HEK293 (cell line): ENCODE measurements at regions not wholly inside any gene's neighbourhood (a gene's known extent, or its start where the extent isn't known, plus 50 kb on each side); places are given as distances from the start of the nearest gene placed in this dataset.

Experiments used
- AEBP2 ChIP-seq: fragments of 450-650 bp; formaldehyde crosslinking; IDR thresholded peaks from 2 replicates; pipeline ENCODE4 v1.5.1; 2016; ENCODE audit warnings: missing biosample characterization, missing genetic modification characterization, borderline replicate concordance
- EGR2 ChIP-seq: fragments of 450-650 bp; formaldehyde crosslinking; IDR thresholded peaks from 2 replicates; pipeline ENCODE4 v1.5.1; 2016; ENCODE audit warnings: low read depth, missing biosample characterization, missing genetic modification characterization
- HIC1 ChIP-seq: fragments of 450-650 bp; formaldehyde crosslinking; IDR thresholded peaks from 2 replicates; pipeline ENCODE4 v1.5.1; 2016; ENCODE audit warnings: missing biosample characterization, missing genetic modification characterization
- KLF1 ChIP-seq: fragments of 450-650 bp; formaldehyde crosslinking; IDR thresholded peaks from 2 replicates; pipeline ENCODE4 v1.5.1; 2016; ENCODE audit warnings: missing biosample characterization, missing genetic modification characterization
- MEIS1 ChIP-seq: sonication (generic); formaldehyde crosslinking; IDR thresholded peaks from 2 replicates; pipeline ENCODE4 v1.8.1; 2022; ENCODE audit warnings: missing genetic modification reagents, mild to moderate bottlenecking, borderline replicate concordance
- OSR2 ChIP-seq: fragments of 450-650 bp; formaldehyde crosslinking; IDR thresholded peaks from 2 replicates; pipeline ENCODE4 v1.5.1; 2016; ENCODE audit warnings: missing biosample characterization, missing genetic modification characterization
- SETDB1 ChIP-seq: IDR thresholded peaks from one replicate; pipeline ENCODE4 v1.6.1; 2017; ENCODE audit warnings: mild to moderate bottlenecking, low read length, moderate library complexity, mixed read lengths; ENCODE audit not compliant: insufficient read length
- SP2 ChIP-seq: fragments of 450-650 bp; formaldehyde crosslinking; IDR thresholded peaks from 2 replicates; pipeline ENCODE4 v1.5.1; 2016; ENCODE audit warnings: missing biosample characterization, missing genetic modification characterization
- WT1 ChIP-seq: fragments of 450-650 bp; formaldehyde crosslinking; IDR thresholded peaks from 2 replicates; pipeline ENCODE4 v1.5.1; 2016; ENCODE audit warnings: missing biosample characterization, missing genetic modification characterization
- YY2 ChIP-seq: fragments of 450-650 bp; formaldehyde crosslinking; IDR thresholded peaks from 2 replicates; pipeline ENCODE4 v1.5.1; 2016; ENCODE audit warnings: missing biosample characterization, missing genetic modification characterization
- ZBTB17 ChIP-seq: fragments of 450-650 bp; formaldehyde crosslinking; IDR thresholded peaks from 2 replicates; pipeline ENCODE4 v1.5.1; 2016; ENCODE audit warnings: missing biosample characterization, missing genetic modification characterization
- ZBTB48 ChIP-seq: fragments of 450-650 bp; formaldehyde crosslinking; IDR thresholded peaks from 2 replicates; pipeline ENCODE4 v1.5.1; 2016; ENCODE audit warnings: missing biosample characterization, missing genetic modification characterization
- ZBTB7A ChIP-seq: fragments of 450-650 bp; formaldehyde crosslinking; IDR thresholded peaks from 2 replicates; pipeline ENCODE4 v1.5.1; 2016; ENCODE audit warnings: low read depth, missing biosample characterization, missing genetic modification characterization
- ZNF132 ChIP-seq: fragments of 450-650 bp; formaldehyde crosslinking; IDR thresholded peaks from 2 replicates; pipeline ENCODE4 v1.5.1; 2017; ENCODE audit warnings: missing biosample characterization, missing genetic modification characterization, borderline replicate concordance
- ZNF133 ChIP-seq: fragments of 450-650 bp; formaldehyde crosslinking; IDR thresholded peaks from 2 replicates; pipeline ENCODE4 v1.5.1; 2016; ENCODE audit warnings: missing biosample characterization, missing genetic modification characterization
- ZNF138 ChIP-seq: fragments of 450-650 bp; formaldehyde crosslinking; IDR thresholded peaks from 2 replicates; pipeline ENCODE4 v1.5.1; 2016; ENCODE audit warnings: missing biosample characterization, missing genetic modification characterization, borderline replicate concordance
- ZNF16 ChIP-seq: fragments of 450-650 bp; formaldehyde crosslinking; IDR thresholded peaks from 2 replicates; pipeline ENCODE4 v1.5.1; 2016; ENCODE audit warnings: low read depth, missing biosample characterization, missing genetic modification characterization
- ZNF175 ChIP-seq: fragments of 450-650 bp; formaldehyde crosslinking; IDR thresholded peaks from 2 replicates; pipeline ENCODE4 v1.5.1; 2016; ENCODE audit warnings: missing biosample characterization, missing genetic modification characterization
- ZNF18 ChIP-seq: fragments of 450-650 bp; formaldehyde crosslinking; IDR thresholded peaks from 2 replicates; pipeline ENCODE4 v1.5.1; 2016; ENCODE audit warnings: missing biosample characterization, missing genetic modification characterization
- ZNF354C ChIP-seq: fragments of 450-650 bp; formaldehyde crosslinking; IDR thresholded peaks from 2 replicates; pipeline ENCODE4 v1.5.1; 2016; ENCODE audit warnings: missing biosample characterization, missing genetic modification characterization, low read depth, borderline replicate concordance
- ZNF449 ChIP-seq: fragments of 450-650 bp; formaldehyde crosslinking; IDR thresholded peaks from 2 replicates; pipeline ENCODE4 v1.5.1; 2017; ENCODE audit warnings: missing biosample characterization, mild to moderate bottlenecking, missing genetic modification characterization, moderate library complexity
- ZNF514 ChIP-seq: fragments of 450-650 bp; formaldehyde crosslinking; IDR thresholded peaks from 2 replicates; pipeline ENCODE4 v1.5.1; 2016; ENCODE audit warnings: missing biosample characterization, missing genetic modification characterization
- ZNF585B ChIP-seq: fragments of 450-650 bp; formaldehyde crosslinking; IDR thresholded peaks from 2 replicates; pipeline ENCODE4 v1.5.1; 2016; ENCODE audit warnings: missing biosample characterization, missing genetic modification characterization
- ZNF629 ChIP-seq: fragments of 450-650 bp; formaldehyde crosslinking; IDR thresholded peaks from 2 replicates; pipeline ENCODE4 v1.5.1; 2017; ENCODE audit warnings: missing biosample characterization, missing genetic modification characterization
- ZNF707 ChIP-seq: fragments of 450-650 bp; formaldehyde crosslinking; IDR thresholded peaks from 2 replicates; pipeline ENCODE4 v1.5.1; 2016; ENCODE audit warnings: missing biosample characterization, missing genetic modification characterization
- ZNF768 ChIP-seq: fragments of 450-650 bp; formaldehyde crosslinking; IDR thresholded peaks from 2 replicates; pipeline ENCODE4 v1.5.1; 2018; ENCODE audit warnings: missing biosample characterization, mild to moderate bottlenecking, missing genetic modification characterization
- ZNF777 ChIP-seq: fragments of 450-650 bp; formaldehyde crosslinking; IDR thresholded peaks from 2 replicates; pipeline ENCODE4 v1.5.1; 2017; ENCODE audit warnings: missing biosample characterization, missing genetic modification characterization, borderline replicate concordance
- ZNF830 ChIP-seq: fragments of 450-650 bp; IDR thresholded peaks from 2 replicates; pipeline ENCODE4 v1.5.0; 2018; ENCODE audit warnings: missing biosample characterization, missing genetic modification characterization, low read depth, mild to moderate bottlenecking, moderate library complexity
- ZSCAN18 ChIP-seq: fragments of 450-650 bp; formaldehyde crosslinking; IDR thresholded peaks from 2 replicates; pipeline ENCODE4 v1.5.1; 2016; ENCODE audit warnings: missing biosample characterization, missing genetic modification characterization

GRCh38 chr1:229114850-229115365 is 156.0 kb upstream of the RAB4A start (continued):
- TF ChIP-seq ZNF18 (tag by site-specific recombination), result no peak
- TF ChIP-seq KLF1 (tag by site-specific recombination), result peak; percentile 50; the same call in 1 of the 2 replicates
- no peak for TF ChIP-seq ZNF707 (tag by site-specific recombination)
- no peak for TF ChIP-seq ZNF777
- TF ChIP-seq ZNF16, result no peak
- TF ChIP-seq ZNF585B (tag by site-specific recombination), result no peak
- no peak for TF ChIP-seq ZNF830
- no peak for TF ChIP-seq AEBP2 (tag by site-specific recombination)
- no peak for TF ChIP-seq ZNF354C (tag by site-specific recombination)
- no peak for TF ChIP-seq ZSCAN18
- no peak for TF ChIP-seq ZNF175 (tag by site-specific recombination)
- TF ChIP-seq HIC1 (tag by site-specific recombination), result no peak
- no peak for TF ChIP-seq ZBTB7A (tag by site-specific recombination)
- peak; percentile 90 for TF ChIP-seq ZBTB48 (tag by site-specific recombination)
- no peak for TF ChIP-seq ZNF514 (tag by site-specific recombination)
- TF ChIP-seq ZNF768, result 0 out of 2 replicates have a peak, but pooled peaks have one; percentile 32
- TF ChIP-seq YY2 (tag by site-specific recombination), result no peak
- TF ChIP-seq SP2, result no peak
- TF ChIP-seq ZNF629 (tag by site-specific recombination), result no peak
- TF ChIP-seq OSR2 (tag by site-specific recombination), result 0 out of 2 replicates have a peak, but pooled peaks have one; percentile 22
- no peak for TF ChIP-seq MEIS1 (CRISPR knock-in tag)
- no peak for TF ChIP-seq ZNF449 (tag by site-specific recombination)
- TF ChIP-seq ZNF133, result no peak
- no peak for TF ChIP-seq ZNF132 (tag by site-specific recombination)
- TF ChIP-seq SETDB1, result no peak
- no peak for TF ChIP-seq ZBTB17
- no peak for TF ChIP-seq ZNF138 (tag by site-specific recombination)
- TF ChIP-seq EGR2 (tag by site-specific recombination), result no peak
- TF ChIP-seq WT1, result peak; percentile 81
